ENCODE measurements at regions not wholly inside any gene's neighbourhood (a gene's known extent, or its start where the extent isn't known, plus 50 kb on each side); places are given as distances from the start of the nearest gene placed in this dataset.

DNA sequence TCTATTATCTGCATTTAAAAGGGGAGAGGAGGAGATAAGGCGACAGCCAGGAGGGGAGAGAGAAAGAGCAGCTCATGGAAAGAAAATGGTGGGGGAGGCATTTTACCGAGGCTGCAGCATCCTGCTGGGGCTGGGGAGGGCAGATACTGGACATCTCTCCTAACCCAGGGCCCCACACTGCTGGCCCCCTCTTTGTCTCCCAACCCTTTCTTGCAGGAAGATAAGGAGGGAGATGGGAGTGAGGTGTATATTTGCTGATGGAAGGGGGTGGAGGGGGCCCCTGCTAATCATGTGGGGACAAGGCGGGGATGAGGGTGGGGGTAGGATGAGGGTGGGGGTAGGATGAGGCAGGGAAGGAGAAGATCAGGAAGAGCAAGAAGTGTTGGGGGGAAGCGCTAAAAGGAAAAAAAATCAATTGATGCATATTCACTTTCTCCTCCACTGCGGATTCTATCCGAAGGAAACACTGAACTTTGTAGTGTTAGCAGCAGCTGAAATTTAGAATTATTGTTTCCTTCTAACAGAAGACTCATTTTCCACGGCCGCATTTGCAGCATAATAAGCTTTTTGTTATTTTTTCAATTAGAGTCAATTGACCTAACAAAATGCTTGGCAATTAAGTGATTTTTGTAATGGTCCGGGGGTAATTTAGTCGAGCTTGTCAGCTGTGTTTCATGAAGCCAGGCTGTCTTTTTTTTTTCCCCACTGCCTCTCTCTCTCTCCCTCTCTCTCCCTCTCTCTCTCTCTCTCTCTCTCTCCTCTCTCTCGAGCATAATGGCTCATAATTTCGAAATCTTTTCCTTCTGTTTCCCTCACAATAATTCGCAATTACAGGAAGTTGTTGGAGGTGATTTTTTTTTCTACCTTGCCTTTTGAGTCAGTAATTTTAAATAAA, 1134.6 kb downstream of the BCL11B start:
- no peaks in the 10 kb centered on the region for H3K9me3 ChIP-seq
- TF ChIP-seq, protein P1, sequence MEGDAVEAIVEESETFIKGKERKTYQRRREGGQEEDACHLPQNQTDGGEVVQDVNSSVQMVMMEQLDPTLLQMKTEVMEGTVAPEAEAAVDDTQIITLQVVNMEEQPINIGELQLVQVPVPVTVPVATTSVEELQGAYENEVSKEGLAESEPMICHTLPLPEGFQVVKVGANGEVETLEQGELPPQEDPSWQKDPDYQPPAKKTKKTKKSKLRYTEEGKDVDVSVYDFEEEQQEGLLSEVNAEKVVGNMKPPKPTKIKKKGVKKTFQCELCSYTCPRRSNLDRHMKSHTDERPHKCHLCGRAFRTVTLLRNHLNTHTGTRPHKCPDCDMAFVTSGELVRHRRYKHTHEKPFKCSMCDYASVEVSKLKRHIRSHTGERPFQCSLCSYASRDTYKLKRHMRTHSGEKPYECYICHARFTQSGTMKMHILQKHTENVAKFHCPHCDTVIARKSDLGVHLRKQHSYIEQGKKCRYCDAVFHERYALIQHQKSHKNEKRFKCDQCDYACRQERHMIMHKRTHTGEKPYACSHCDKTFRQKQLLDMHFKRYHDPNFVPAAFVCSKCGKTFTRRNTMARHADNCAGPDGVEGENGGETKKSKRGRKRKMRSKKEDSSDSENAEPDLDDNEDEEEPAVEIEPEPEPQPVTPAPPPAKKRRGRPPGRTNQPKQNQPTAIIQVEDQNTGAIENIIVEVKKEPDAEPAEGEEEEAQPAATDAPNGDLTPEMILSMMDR (IDR thresholded peaks at IDR 0.05; ENCODE audit: insufficient read depth in 1 of 2, low read depth in 1 of 2, low read length in 1 of 2, severe bottlenecking in 1 of 2, unreplicated experiment in 1 of 2), result no peak
- H3K36me3 ChIP-seq (ENCODE audit: control insufficient read depth, insufficient read depth, low read length), result no peaks in the 10 kb centered on the region
- ChIA-PET CTCF (no interaction called here), POLR2A (no interaction called here)
- Mint-ChIP-seq H3K36me3 (ENCODE audit: insufficient read depth, unreplicated experiment) (no peaks in the 10 kb centered on the region), H3K4me1 (ENCODE audit: low read depth, unreplicated experiment) (no peaks in the 10 kb centered on the region), H3K9me3 (ENCODE audit: unreplicated experiment) (no peaks in the 10 kb centered on the region), H3K27me3 (ENCODE audit: insufficient read depth, unreplicated experiment) (peaks cover 7% of the 10 kb centered on the region), H3K27ac (ENCODE audit: unreplicated experiment) (no peak overlapping the region), H3K4me3 (ENCODE audit: unreplicated experiment) (no peak overlapping the region)
- no peak overlapping the region for H3K4me3 ChIP-seq (ENCODE audit: low read depth, low read length)
- DNase-seq, result no peak
- no TSS peak for BruUV-seq (replicated peaks)
- H3K4me1 ChIP-seq, result no peaks in the 10 kb centered on the region
- intact Hi-C loops (cut with micrococcal nuclease; ENCODE audit: unreplicated experiment), result no loop called here
- no peaks in the 10 kb centered on the region for H3K27me3 ChIP-seq (replicated peaks; ENCODE audit: control insufficient read depth, insufficient read depth, low read length)

DNA sequence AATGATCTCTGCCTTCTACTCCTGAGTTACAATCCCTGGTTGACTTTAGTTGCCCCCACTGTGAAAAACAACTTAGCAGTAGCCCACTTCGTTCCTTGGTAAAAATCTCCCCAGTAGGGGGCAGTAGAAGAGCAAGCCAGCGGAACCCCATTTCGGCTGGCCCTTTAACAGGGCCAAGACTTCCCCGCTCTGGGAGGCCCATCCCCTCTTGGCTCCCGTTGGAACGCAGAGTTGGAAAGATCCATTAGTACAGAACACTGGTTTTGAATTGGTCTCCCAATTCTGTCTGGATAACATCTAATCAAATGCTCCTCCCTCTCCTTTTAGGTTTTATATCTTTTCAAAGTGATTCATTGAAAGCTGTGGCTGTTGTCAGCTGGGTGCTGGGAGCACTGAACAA, 1133.3 kb downstream of the BCL11B start:
- Mint-ChIP-seq H3K36me3 (ENCODE audit: insufficient read depth, unreplicated experiment) (no peaks in the 10 kb centered on the region), H3K27me3 (ENCODE audit: insufficient read depth, unreplicated experiment) (peaks cover 12% of the 10 kb centered on the region), H3K4me3 (ENCODE audit: unreplicated experiment) (no peak overlapping the region), H3K9me3 (ENCODE audit: unreplicated experiment) (no peaks in the 10 kb centered on the region), H3K4me1 (ENCODE audit: low read depth, unreplicated experiment) (no peaks in the 10 kb centered on the region), H3K27ac (ENCODE audit: unreplicated experiment) (no peak overlapping the region)
- Histone ChIP-seq H3K4me3 (ENCODE audit: low read depth, low read length) (no peak overlapping the region), H3K27me3 (replicated peaks; ENCODE audit: control insufficient read depth, insufficient read depth, low read length) (no peaks in the 10 kb centered on the region), H3K9me3 (no peaks in the 10 kb centered on the region), H3K36me3 (ENCODE audit: control insufficient read depth, insufficient read depth, low read length) (no peaks in the 10 kb centered on the region), H3K4me1 (no peaks in the 10 kb centered on the region)
- peak in 1 of 2 experiments; percentile 18 for DNase-seq
- intact Hi-C loops (cut with micrococcal nuclease; ENCODE audit: unreplicated experiment), result no loop called here
- ChIA-PET POLR2A (no interaction called here), CTCF (interaction anchor here (0.7 kb wide), 1 partner anchor 1061 kb away, joined by 3 read pairs; no protein-coding TSS in a partner anchor)
- no TSS peak for BruUV-seq (replicated peaks)
- TF ChIP-seq, protein P1 (IDR thresholded peaks at IDR 0.05; ENCODE audit: insufficient read depth in 1 of 2, low read depth in 1 of 2, low read length in 1 of 2, severe bottlenecking in 1 of 2, unreplicated experiment in 1 of 2), result peak; percentile 22 to 32

DNA sequence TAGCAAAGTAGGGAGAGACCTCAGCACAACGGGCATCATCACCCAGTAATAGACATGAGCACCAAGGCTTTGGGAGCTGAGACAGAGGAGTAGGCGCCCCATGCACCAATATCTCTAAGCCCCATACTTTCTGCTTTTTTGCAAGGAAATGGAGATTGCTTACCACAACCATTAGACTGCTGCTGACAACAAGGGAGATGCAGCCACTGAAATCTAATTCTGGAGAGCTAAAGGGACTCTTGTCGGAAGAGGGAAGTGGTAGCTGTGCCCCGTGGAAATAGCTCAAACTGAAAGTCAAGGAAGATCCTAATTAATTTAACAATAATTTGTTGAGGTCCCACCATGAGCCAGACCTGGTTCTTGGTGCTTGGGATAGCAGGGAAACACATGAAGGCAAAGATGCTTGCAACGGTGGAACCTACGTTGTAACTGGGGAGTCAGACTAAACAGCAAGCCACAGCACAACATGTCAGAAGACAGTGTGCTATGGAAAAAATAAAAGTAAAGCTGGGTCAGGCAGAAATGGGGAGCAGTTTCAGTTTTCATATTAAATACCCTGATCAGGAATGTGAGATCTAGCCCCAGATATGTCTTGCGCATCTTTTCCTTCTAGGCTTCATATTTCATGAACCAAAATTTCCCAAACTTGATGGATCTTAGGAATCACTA, 1131.0 kb downstream of the BCL11B start:
- Histone ChIP-seq H3K36me3 (ENCODE audit: control insufficient read depth, insufficient read depth, low read length) (no peaks in the 10 kb centered on the region), H3K4me3 (ENCODE audit: low read depth, low read length) (no peak overlapping the region), H3K27me3 (replicated peaks; ENCODE audit: control insufficient read depth, insufficient read depth, low read length) (no peaks in the 10 kb centered on the region), H3K4me1 (no peaks in the 10 kb centered on the region), H3K9me3 (no peaks in the 10 kb centered on the region)
- H3K27me3 Mint-ChIP-seq (ENCODE audit: insufficient read depth, unreplicated experiment), result peaks cover 12% of the 10 kb centered on the region
- H3K36me3 Mint-ChIP-seq (ENCODE audit: insufficient read depth, unreplicated experiment), result no peaks in the 10 kb centered on the region
- BruUV-seq (replicated peaks), result no TSS peak
- intact Hi-C loops (cut with micrococcal nuclease; ENCODE audit: unreplicated experiment), result no loop called here
- CTCF ChIA-PET, result no interaction called here
- H3K9me3 Mint-ChIP-seq (ENCODE audit: unreplicated experiment), result no peaks in the 10 kb centered on the region
- no peaks in the 10 kb centered on the region for H3K4me1 Mint-ChIP-seq (ENCODE audit: low read depth, unreplicated experiment)
- TF ChIP-seq, protein P1 (IDR thresholded peaks at IDR 0.05; ENCODE audit: insufficient read depth in 1 of 2, low read depth in 1 of 2, low read length in 1 of 2, severe bottlenecking in 1 of 2, unreplicated experiment in 1 of 2), result no peak
- DNase-seq, result no peak
- POLR2A ChIA-PET, result no interaction called here
- no peak overlapping the region for H3K4me3 Mint-ChIP-seq (ENCODE audit: unreplicated experiment)
- H3K27ac Mint-ChIP-seq (ENCODE audit: unreplicated experiment), result no peak overlapping the region

Data from Caco-2 (cell line).